BLaER1 (cell line): ENCODE measurements at regions not wholly inside any gene's neighbourhood (a gene's known extent, or its start where the extent isn't known, plus 50 kb on each side); places are given as distances from the start of the nearest gene placed in this dataset.

Experiments used
- H3K27ac ChIP-seq: shearing (Covaris generic); formaldehyde crosslinking; 2 replicates; pipeline ENCODE4 v1.8.1; 2022
- H3K27me3 ChIP-seq: shearing (Covaris generic); formaldehyde crosslinking; 2 replicates; pipeline ENCODE4 v1.8.1; 2022
- H3K36me3 ChIP-seq: shearing (Covaris generic); formaldehyde crosslinking; 2 replicates; pipeline ENCODE4 v1.8.1; 2022
- H3K4me1 ChIP-seq: shearing (Covaris generic); formaldehyde crosslinking; 2 replicates; pipeline ENCODE4 v1.8.1; 2022
- H3K4me2 ChIP-seq: shearing (Covaris generic); formaldehyde crosslinking; 2 replicates; pipeline ENCODE4 v1.8.1; 2022
- H3K4me3 ChIP-seq: shearing (Covaris generic); formaldehyde crosslinking; 2 replicates; pipeline ENCODE4 v1.8.1; 2022
- H3K9ac ChIP-seq: shearing (Covaris generic); formaldehyde crosslinking; 2 replicates; pipeline ENCODE4 v1.8.1; 2022
- H3K9me3 ChIP-seq: shearing (Covaris generic); formaldehyde crosslinking; 2 replicates; pipeline ENCODE4 v1.8.1; 2022
- H4K20me1 ChIP-seq: shearing (Covaris generic); formaldehyde crosslinking; 2 replicates; pipeline ENCODE4 v1.8.1; 2022
- Cebpa-rat ChIP-seq: shearing (Covaris generic); IDR thresholded peaks from 2 replicates; pipeline ENCODE4 v1.8.1; 2022

- Histone ChIP-seq H3K27ac (peak overlapping the region; percentile 64), H3K4me2 (peak overlapping the region; percentile 65), H3K36me3 (no peaks in the 10 kb centered on the region), H3K4me1 (peaks cover 24% of the 10 kb centered on the region), H3K4me3 (no peak overlapping the region), H3K9me3 (peaks cover 9% of the 10 kb centered on the region), H3K27me3 (no peaks in the 10 kb centered on the region), H4K20me1 (no peaks in the 10 kb centered on the region), H3K9ac (no peak overlapping the region)
- no peak for TF ChIP-seq Cebpa-rat
Measured at GRCh38 chr2:104658904-104659591, 194.9 kb upstream of the POU3F3 start.

GRCh38 chr2:104660991-104661390 is 192.9 kb upstream of the POU3F3 start:
- no peak overlapping the region for H3K9ac ChIP-seq
- H3K27me3 ChIP-seq: no peaks in the 10 kb centered on the region
- H4K20me1 ChIP-seq: no peaks in the 10 kb centered on the region
- H3K27ac ChIP-seq: no peak overlapping the region
- peaks cover 9% of the 10 kb centered on the region for H3K9me3 ChIP-seq
- no peaks in the 10 kb centered on the region for H3K36me3 ChIP-seq
- peaks cover 23% of the 10 kb centered on the region for H3K4me1 ChIP-seq
- no peak overlapping the region for H3K4me3 ChIP-seq
- H3K4me2 ChIP-seq: no peak overlapping the region
- no peak for TF ChIP-seq Cebpa-rat

GRCh38 chr2:104664672-104665071 is 189.2 kb upstream of the POU3F3 start:
- TF ChIP-seq Cebpa-rat: no peak
- Histone ChIP-seq H3K9ac (no peak overlapping the region), H3K27me3 (no peaks in the 10 kb centered on the region), H3K4me3 (no peak overlapping the region), H3K4me1 (no peaks in the 10 kb centered on the region), H3K36me3 (no peaks in the 10 kb centered on the region), H3K9me3 (no peaks in the 10 kb centered on the region; the same call in 1 of the 2 replicates), H3K27ac (no peak overlapping the region), H3K4me2 (no peak overlapping the region), H4K20me1 (no peaks in the 10 kb centered on the region)

- Histone ChIP-seq H3K27ac (no peak overlapping the region), H3K4me3 (no peak overlapping the region), H4K20me1 (no peaks in the 10 kb centered on the region), H3K4me1 (no peaks in the 10 kb centered on the region), H3K9ac (no peak overlapping the region), H3K4me2 (no peak overlapping the region), H3K9me3 (no peaks in the 10 kb centered on the region), H3K27me3 (no peaks in the 10 kb centered on the region), H3K36me3 (no peaks in the 10 kb centered on the region)
- TF ChIP-seq Cebpa-rat: no peak
Measured at GRCh38 chr2:104668631-104669030, 185.3 kb upstream of the POU3F3 start.

GRCh38 chr2:104673225-104673624 is 180.7 kb upstream of the POU3F3 start:
- no peak for TF ChIP-seq Cebpa-rat
- H3K9ac ChIP-seq: no peak overlapping the region
- no peak overlapping the region for H3K4me3 ChIP-seq
- no peaks in the 10 kb centered on the region for H3K36me3 ChIP-seq
- H3K9me3 ChIP-seq: no peaks in the 10 kb centered on the region
- H3K27ac ChIP-seq: no peak overlapping the region
- no peaks in the 10 kb centered on the region for H3K4me1 ChIP-seq
- no peaks in the 10 kb centered on the region for H4K20me1 ChIP-seq
- no peaks in the 10 kb centered on the region for H3K27me3 ChIP-seq
- no peak overlapping the region for H3K4me2 ChIP-seq

- Histone ChIP-seq H3K36me3 (no peaks in the 10 kb centered on the region), H3K27me3 (no peaks in the 10 kb centered on the region), H3K4me3 (no peak overlapping the region), H3K4me1 (no peaks in the 10 kb centered on the region), H3K4me2 (no peak overlapping the region), H4K20me1 (no peaks in the 10 kb centered on the region), H3K27ac (no peak overlapping the region), H3K9ac (no peak overlapping the region), H3K9me3 (no peaks in the 10 kb centered on the region)
- no peak for TF ChIP-seq Cebpa-rat
Measured at GRCh38 chr2:104678181-104678580, 175.7 kb upstream of the POU3F3 start.

- no peaks in the 10 kb centered on the region for H3K9me3 ChIP-seq
- no peak for TF ChIP-seq Cebpa-rat
Measured at GRCh38 chr2:104685591-104685990, 168.3 kb upstream of the POU3F3 start.

GRCh38 chr2:104687147-104687546 is 166.8 kb upstream of the POU3F3 start:
- Histone ChIP-seq H3K4me2 (no peak overlapping the region), H3K9me3 (no peaks in the 10 kb centered on the region), H3K27ac (no peak overlapping the region), H3K4me3 (no peak overlapping the region), H3K36me3 (no peaks in the 10 kb centered on the region), H3K9ac (no peak overlapping the region), H3K4me1 (no peaks in the 10 kb centered on the region), H4K20me1 (no peaks in the 10 kb centered on the region), H3K27me3 (no peaks in the 10 kb centered on the region)
- no peak for TF ChIP-seq Cebpa-rat

More at GRCh38 chr2:104685591-104685990, 168.3 kb upstream of the POU3F3 start:
- Histone ChIP-seq H3K4me1 (no peaks in the 10 kb centered on the region), H3K27ac (no peak overlapping the region), H4K20me1 (no peaks in the 10 kb centered on the region), H3K4me3 (no peak overlapping the region), H3K27me3 (no peaks in the 10 kb centered on the region), H3K4me2 (no peak overlapping the region), H3K9ac (no peak overlapping the region), H3K36me3 (no peaks in the 10 kb centered on the region)

GRCh38 chr2:104690255-104690984 is 163.5 kb upstream of the POU3F3 start:
- no peak overlapping the region for H3K27ac ChIP-seq
- H3K4me2 ChIP-seq: no peak overlapping the region
- no peaks in the 10 kb centered on the region for H3K9me3 ChIP-seq
- no peak overlapping the region for H3K4me3 ChIP-seq
- H4K20me1 ChIP-seq: no peaks in the 10 kb centered on the region
- H3K9ac ChIP-seq: no peak overlapping the region
- no peaks in the 10 kb centered on the region for H3K4me1 ChIP-seq
- TF ChIP-seq Cebpa-rat: no peak
- no peaks in the 10 kb centered on the region for H3K36me3 ChIP-seq
- H3K27me3 ChIP-seq: no peaks in the 10 kb centered on the region

- H3K27me3 ChIP-seq: no peaks in the 10 kb centered on the region
Measured at GRCh38 chr2:104698276-104698675, 155.6 kb upstream of the POU3F3 start.

More at GRCh38 chr2:104698276-104698675, 155.6 kb upstream of the POU3F3 start:
- no peak overlapping the region for H3K27ac ChIP-seq
- no peaks in the 10 kb centered on the region for H3K4me1 ChIP-seq
- H3K4me2 ChIP-seq: no peak overlapping the region
- H3K9me3 ChIP-seq: no peaks in the 10 kb centered on the region
- H3K4me3 ChIP-seq: no peak overlapping the region
- no peaks in the 10 kb centered on the region for H3K36me3 ChIP-seq
- no peaks in the 10 kb centered on the region for H4K20me1 ChIP-seq
- no peak for TF ChIP-seq Cebpa-rat
- no peak overlapping the region for H3K9ac ChIP-seq
